ENCODE measurements at regions not wholly inside any gene's neighbourhood (a gene's known extent, or its start where the extent isn't known, plus 50 kb on each side); places are given as distances from the start of the nearest gene placed in this dataset.

DNA sequence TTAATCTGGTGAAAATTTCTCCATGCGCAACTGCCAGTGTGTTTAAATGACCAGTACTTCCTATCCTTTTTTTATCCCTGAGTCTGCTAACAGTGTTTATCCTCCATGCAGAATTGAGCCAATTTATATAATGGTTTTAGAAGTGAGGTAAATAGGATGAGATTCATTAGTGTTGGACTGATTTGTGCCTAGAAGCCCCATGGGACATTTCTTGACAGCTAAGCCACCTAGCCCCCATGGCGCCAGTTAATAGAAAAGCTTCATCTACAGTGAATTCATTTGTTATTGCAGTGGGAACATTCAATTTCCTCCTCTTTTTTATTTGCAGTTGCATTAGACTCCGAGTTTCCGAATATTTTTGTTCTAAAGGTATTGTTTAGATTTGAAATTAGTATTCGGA lies 175.6 kb downstream of the ARL6IP6 start:
- BruUV-seq (replicated peaks), result no TSS peak
- H3K4me3 ChIP-seq (replicated peaks in 1 of 3; ENCODE audit: insufficient read depth in 1 of 3, low read depth in 2 of 3, low read length in 3 of 3), result no peak overlapping the region
- intact Hi-C loops (cut with micrococcal nuclease; ENCODE audit: unreplicated experiment) (no loop called here), in situ Hi-C loops (cut with HindIII; ENCODE audit: extremely low pct_ligation_motif_present, low pct_unique_long_range_greater_than_20kb) (no loop called here)
- ChIA-PET POLR2A (no interaction called here), CTCF (ENCODE audit: low intra/inter-chr PET ratio, low total read pairs) (no interaction called here)
- H3K9ac ChIP-seq (ENCODE audit: insufficient read depth, low read depth, low read length), result no peak overlapping the region
- no peaks in the 10 kb centered on the region for H3K4me1 ChIP-seq (ENCODE audit: insufficient read depth, low read length)
- H3K4me2 ChIP-seq (ENCODE audit: low read depth, low read length), result no peak overlapping the region
- no peaks in the 10 kb centered on the region for H3K79me2 ChIP-seq (ENCODE audit: insufficient read depth, low read length)
- H2AFZ ChIP-seq (ENCODE audit: low read length), result no peak overlapping the region
- no peaks in the 10 kb centered on the region for H3K36me3 ChIP-seq (replicated peaks in 1 of 2; ENCODE audit: control insufficient read depth in 1 of 2, insufficient read depth in 2 of 2, low read length in 2 of 2)
- FAIRE-seq (no peak), ATAC-seq (no peak), DNase-seq (ENCODE audit: low spot score) (no peak)
- H3K9me3 ChIP-seq (ENCODE audit: low read length), result no peaks in the 10 kb centered on the region
- WGBS (ENCODE audit: low lambda C conversion rate), result 19% methylated on average over 5 of the region's 5 CpGs
- no peaks in the 10 kb centered on the region; a peak in 1 of 5 replicates for H3K27me3 ChIP-seq (ENCODE audit: control insufficient read depth in 1 of 2, insufficient read depth in 2 of 2, low read length in 2 of 2)
- H3K27ac ChIP-seq (ENCODE audit: extremely low read length, insufficient read depth, low read length), result no peak overlapping the region
- H4K20me1 ChIP-seq (ENCODE audit: insufficient read depth, low read length), result no peaks in the 10 kb centered on the region
- TF ChIP-seq, protein P1, sequence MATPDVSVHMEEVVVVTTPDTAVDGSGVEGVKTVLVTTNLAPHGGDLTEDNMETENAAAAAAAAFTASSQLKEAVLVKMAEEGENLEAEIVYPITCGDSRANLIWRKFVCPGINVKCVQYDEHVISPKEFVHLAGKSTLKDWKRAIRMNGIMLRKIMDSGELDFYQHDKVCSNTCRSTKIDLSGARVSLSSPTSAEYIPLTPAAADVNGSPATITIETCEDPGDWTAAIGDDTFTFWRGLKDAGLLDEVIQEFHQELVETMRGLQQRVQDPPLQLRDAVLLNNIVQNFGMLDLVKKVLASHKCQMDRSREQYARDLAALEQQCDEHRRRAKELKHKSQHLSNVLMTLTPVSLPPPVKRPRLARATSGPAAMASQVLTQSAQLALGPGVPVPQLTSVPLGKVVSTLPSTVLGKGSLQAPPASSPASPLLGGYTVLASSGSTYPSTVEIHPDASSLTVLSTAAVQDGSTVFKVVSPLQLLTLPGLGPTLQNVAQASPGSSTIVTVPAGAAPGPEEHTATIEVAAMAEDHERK (CRISPR knock-in tag; IDR thresholded peaks at IDR 0.05; ENCODE audit: low read depth), result no peak
- TF ChIP-seq ZNF343 (CRISPR knock-in tag; IDR thresholded peaks at IDR 0.05) (no peak), ESRRA (CRISPR knock-in tag; IDR thresholded peaks at IDR 0.05; ENCODE audit: low read depth) (no peak), ARNT (IDR thresholded peaks at IDR 0.05) (no peak), PLRG1 (conservative IDR thresholded peaks at IDR 0.05) (no peak)
- TF ChIP-seq, protein P2, sequence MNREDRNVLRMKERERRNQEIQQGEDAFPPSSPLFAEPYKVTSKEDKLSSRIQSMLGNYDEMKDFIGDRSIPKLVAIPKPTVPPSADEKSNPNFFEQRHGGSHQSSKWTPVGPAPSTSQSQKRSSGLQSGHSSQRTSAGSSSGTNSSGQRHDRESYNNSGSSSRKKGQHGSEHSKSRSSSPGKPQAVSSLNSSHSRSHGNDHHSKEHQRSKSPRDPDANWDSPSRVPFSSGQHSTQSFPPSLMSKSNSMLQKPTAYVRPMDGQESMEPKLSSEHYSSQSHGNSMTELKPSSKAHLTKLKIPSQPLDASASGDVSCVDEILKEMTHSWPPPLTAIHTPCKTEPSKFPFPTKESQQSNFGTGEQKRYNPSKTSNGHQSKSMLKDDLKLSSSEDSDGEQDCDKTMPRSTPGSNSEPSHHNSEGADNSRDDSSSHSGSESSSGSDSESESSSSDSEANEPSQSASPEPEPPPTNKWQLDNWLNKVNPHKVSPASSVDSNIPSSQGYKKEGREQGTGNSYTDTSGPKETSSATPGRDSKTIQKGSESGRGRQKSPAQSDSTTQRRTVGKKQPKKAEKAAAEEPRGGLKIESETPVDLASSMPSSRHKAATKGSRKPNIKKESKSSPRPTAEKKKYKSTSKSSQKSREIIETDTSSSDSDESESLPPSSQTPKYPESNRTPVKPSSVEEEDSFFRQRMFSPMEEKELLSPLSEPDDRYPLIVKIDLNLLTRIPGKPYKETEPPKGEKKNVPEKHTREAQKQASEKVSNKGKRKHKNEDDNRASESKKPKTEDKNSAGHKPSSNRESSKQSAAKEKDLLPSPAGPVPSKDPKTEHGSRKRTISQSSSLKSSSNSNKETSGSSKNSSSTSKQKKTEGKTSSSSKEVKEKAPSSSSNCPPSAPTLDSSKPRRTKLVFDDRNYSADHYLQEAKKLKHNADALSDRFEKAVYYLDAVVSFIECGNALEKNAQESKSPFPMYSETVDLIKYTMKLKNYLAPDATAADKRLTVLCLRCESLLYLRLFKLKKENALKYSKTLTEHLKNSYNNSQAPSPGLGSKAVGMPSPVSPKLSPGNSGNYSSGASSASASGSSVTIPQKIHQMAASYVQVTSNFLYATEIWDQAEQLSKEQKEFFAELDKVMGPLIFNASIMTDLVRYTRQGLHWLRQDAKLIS (CRISPR knock-in tag; IDR thresholded peaks at IDR 0.05), result no peak
- TF ChIP-seq, protein P3, sequence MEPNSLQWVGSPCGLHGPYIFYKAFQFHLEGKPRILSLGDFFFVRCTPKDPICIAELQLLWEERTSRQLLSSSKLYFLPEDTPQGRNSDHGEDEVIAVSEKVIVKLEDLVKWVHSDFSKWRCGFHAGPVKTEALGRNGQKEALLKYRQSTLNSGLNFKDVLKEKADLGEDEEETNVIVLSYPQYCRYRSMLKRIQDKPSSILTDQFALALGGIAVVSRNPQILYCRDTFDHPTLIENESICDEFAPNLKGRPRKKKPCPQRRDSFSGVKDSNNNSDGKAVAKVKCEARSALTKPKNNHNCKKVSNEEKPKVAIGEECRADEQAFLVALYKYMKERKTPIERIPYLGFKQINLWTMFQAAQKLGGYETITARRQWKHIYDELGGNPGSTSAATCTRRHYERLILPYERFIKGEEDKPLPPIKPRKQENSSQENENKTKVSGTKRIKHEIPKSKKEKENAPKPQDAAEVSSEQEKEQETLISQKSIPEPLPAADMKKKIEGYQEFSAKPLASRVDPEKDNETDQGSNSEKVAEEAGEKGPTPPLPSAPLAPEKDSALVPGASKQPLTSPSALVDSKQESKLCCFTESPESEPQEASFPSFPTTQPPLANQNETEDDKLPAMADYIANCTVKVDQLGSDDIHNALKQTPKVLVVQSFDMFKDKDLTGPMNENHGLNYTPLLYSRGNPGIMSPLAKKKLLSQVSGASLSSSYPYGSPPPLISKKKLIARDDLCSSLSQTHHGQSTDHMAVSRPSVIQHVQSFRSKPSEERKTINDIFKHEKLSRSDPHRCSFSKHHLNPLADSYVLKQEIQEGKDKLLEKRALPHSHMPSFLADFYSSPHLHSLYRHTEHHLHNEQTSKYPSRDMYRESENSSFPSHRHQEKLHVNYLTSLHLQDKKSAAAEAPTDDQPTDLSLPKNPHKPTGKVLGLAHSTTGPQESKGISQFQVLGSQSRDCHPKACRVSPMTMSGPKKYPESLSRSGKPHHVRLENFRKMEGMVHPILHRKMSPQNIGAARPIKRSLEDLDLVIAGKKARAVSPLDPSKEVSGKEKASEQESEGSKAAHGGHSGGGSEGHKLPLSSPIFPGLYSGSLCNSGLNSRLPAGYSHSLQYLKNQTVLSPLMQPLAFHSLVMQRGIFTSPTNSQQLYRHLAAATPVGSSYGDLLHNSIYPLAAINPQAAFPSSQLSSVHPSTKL (CRISPR knock-in tag; IDR thresholded peaks at IDR 0.05), result no peak
- TF ChIP-seq, protein P4, sequence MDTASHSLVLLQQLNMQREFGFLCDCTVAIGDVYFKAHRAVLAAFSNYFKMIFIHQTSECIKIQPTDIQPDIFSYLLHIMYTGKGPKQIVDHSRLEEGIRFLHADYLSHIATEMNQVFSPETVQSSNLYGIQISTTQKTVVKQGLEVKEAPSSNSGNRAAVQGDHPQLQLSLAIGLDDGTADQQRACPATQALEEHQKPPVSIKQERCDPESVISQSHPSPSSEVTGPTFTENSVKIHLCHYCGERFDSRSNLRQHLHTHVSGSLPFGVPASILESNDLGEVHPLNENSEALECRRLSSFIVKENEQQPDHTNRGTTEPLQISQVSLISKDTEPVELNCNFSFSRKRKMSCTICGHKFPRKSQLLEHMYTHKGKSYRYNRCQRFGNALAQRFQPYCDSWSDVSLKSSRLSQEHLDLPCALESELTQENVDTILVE (CRISPR knock-in tag; IDR thresholded peaks at IDR 0.05), result no peak
- TF ChIP-seq, protein P5, sequence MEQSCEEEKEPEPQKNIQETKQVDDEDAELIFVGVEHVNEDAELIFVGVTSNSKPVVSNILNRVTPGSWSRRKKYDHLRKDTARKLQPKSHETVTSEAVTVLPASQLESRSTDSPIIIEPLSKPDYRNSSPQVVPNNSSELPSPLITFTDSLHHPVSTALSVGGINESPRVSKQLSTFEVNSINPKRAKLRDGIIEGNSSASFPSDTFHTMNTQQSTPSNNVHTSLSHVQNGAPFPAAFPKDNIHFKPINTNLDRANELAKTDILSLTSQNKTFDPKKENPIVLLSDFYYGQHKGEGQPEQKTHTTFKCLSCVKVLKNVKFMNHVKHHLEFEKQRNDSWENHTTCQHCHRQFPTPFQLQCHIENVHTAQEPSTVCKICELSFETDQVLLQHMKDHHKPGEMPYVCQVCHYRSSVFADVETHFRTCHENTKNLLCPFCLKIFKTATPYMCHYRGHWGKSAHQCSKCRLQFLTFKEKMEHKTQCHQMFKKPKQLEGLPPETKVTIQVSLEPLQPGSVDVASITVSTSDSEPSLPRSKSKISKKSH (CRISPR knock-in tag; IDR thresholded peaks at IDR 0.05; ENCODE audit: borderline replicate concordance), result no peak

All from HepG2 (cell line).